BE2C (cell line): ENCODE measurements at regions not wholly inside any gene's neighbourhood (a gene's known extent, or its start where the extent isn't known, plus 50 kb on each side); places are given as distances from the start of the nearest gene placed in this dataset.

ENCODE experiments used
- DNase-seq: peaks from one replicate; pipeline ENCODE4 v3.0.0-alpha.2; 2020
- H3K27me3 ChIP-seq: fragments of 250-450 bp; sonication (Bioruptor Pico); 2 replicates; pipeline ENCODE4 v1.5.1; 2020; ENCODE audit warnings: mild to moderate bottlenecking
- H3K36me3 ChIP-seq: fragments of 250-450 bp; sonication (Bioruptor Pico); 2 replicates; pipeline ENCODE4 v1.5.1; 2020; ENCODE audit warnings: mild to moderate bottlenecking
- H3K4me1 ChIP-seq: fragments of 250-450 bp; sonication (Bioruptor Pico); 2 replicates; pipeline ENCODE4 v1.5.1; 2020
- H3K4me3 ChIP-seq: 2 replicates; pipeline ENCODE4 v1.5.1; 2011; ENCODE audit warnings: low read depth, low read length
- H3K9me3 ChIP-seq: fragments of 250-450 bp; sonication (Bioruptor Pico); 2 replicates; pipeline ENCODE4 v1.5.1; 2020
- TF ChIP-seq, protein P1 (sequence below): IDR thresholded peaks from 2 replicates; pipeline ENCODE4 v1.5.1; 2012; ENCODE audit warnings: mild to moderate bottlenecking, low read depth, low read length

DNA sequence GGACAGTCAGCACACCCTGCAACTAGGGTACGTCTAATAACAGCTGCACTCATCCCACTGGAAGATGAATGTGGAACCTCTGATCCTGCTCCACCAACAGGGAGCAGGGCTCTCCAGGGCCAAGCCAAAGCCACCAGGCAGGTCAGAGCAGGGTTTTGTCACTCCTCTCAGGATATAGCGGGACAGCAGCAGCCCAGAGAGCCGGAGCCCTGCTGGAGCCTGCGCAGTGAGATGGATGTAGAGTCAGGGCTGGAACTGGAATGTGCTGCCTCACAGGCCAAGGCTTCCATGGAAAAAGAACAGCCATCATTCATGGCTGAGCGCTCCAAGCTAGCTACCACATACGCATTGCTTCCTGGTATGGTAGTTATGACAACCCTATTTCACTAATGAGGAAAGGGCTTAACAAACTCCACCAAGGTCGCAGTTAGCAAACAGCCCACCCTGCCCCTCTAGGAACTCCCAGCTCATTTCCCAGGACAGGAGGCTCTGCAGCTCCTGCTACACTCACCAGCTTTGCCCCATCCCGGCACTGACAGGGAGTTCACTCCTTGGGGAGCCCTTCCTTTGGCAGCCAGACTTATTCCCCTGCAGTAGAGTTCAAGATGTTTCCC is 85.2 kb downstream of the HS1BP3 start:
- Histone ChIP-seq H3K4me3 (no peak overlapping the region), H3K36me3 (no peaks in the 10 kb centered on the region), H3K4me1 (peaks cover 25% of the 10 kb centered on the region), H3K27me3 (no peaks in the 10 kb centered on the region), H3K9me3 (no peaks in the 10 kb centered on the region)
- no peak for DNase-seq
- TF ChIP-seq, protein P1, sequence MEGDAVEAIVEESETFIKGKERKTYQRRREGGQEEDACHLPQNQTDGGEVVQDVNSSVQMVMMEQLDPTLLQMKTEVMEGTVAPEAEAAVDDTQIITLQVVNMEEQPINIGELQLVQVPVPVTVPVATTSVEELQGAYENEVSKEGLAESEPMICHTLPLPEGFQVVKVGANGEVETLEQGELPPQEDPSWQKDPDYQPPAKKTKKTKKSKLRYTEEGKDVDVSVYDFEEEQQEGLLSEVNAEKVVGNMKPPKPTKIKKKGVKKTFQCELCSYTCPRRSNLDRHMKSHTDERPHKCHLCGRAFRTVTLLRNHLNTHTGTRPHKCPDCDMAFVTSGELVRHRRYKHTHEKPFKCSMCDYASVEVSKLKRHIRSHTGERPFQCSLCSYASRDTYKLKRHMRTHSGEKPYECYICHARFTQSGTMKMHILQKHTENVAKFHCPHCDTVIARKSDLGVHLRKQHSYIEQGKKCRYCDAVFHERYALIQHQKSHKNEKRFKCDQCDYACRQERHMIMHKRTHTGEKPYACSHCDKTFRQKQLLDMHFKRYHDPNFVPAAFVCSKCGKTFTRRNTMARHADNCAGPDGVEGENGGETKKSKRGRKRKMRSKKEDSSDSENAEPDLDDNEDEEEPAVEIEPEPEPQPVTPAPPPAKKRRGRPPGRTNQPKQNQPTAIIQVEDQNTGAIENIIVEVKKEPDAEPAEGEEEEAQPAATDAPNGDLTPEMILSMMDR, result no peak

GRCh38 chr2:20566331-20566730 is 84.6 kb downstream of the HS1BP3 start:
- TF ChIP-seq, protein P1, result no peak
- H3K4me3 ChIP-seq, result no peak overlapping the region
- DNase-seq, result no peak
- peaks cover 21% of the 10 kb centered on the region for H3K4me1 ChIP-seq
- no peaks in the 10 kb centered on the region for H3K27me3 ChIP-seq
- no peaks in the 10 kb centered on the region for H3K36me3 ChIP-seq
- H3K9me3 ChIP-seq, result no peaks in the 10 kb centered on the region

GRCh38 chr2:20567159-20567925 is 83.6 kb downstream of the HS1BP3 start:
- TF ChIP-seq, protein P1, result no peak
- Histone ChIP-seq H3K4me1 (peaks cover 13% of the 10 kb centered on the region), H3K36me3 (no peaks in the 10 kb centered on the region), H3K27me3 (no peaks in the 10 kb centered on the region), H3K4me3 (no peak overlapping the region), H3K9me3 (no peaks in the 10 kb centered on the region)
- no peak for DNase-seq
